Endothelial cell of umbilical vein (primary cell): ENCODE measurements at regions not wholly inside any gene's neighbourhood (a gene's known extent, or its start where the extent isn't known, plus 50 kb on each side); places are given as distances from the start of the nearest gene placed in this dataset.

ENCODE experiments used
- EZH2 ChIP-seq: IDR thresholded peaks from 2 replicates; pipeline ENCODE4 v1.6.1; 2012; ENCODE audit warnings: borderline replicate concordance, low read depth, mild to moderate bottlenecking, moderate library complexity, low read length, inconsistent platforms; ENCODE audit not compliant: severe bottlenecking
- GATA2 ChIP-seq: IDR thresholded peaks from 2 replicates; pipeline ENCODE4 v1.7.0; 2011; ENCODE audit warnings: low read depth, mild to moderate bottlenecking, moderate library complexity, mixed read lengths, low read length; ENCODE audit not compliant: insufficient read length, insufficient read depth
- JUN ChIP-seq: IDR thresholded peaks from 2 replicates; pipeline ENCODE4 v1.6.1; 2011; ENCODE audit warnings: borderline replicate concordance, low read depth; ENCODE audit not compliant: insufficient read length, insufficient read depth
- MYC ChIP-seq: IDR thresholded peaks from one replicate; pipeline ENCODE4 v1.6.1; 2011; ENCODE audit warnings: mild to moderate bottlenecking, low read depth, low read length
- POLR2A ChIP-seq: IDR thresholded peaks from 2 replicates; pipeline ENCODE4 v1.6.1; 2012; ENCODE audit warnings: low read depth, mild to moderate bottlenecking, control low read depth, low read length
- POLR2AphosphoS5 ChIP-seq: IDR thresholded peaks from 2 replicates; pipeline ENCODE4 v1.6.1; 2012; ENCODE audit warnings: low read depth, mild to moderate bottlenecking, control low read depth, low read length, moderate library complexity; ENCODE audit not compliant: insufficient read depth
- TF ChIP-seq, protein P1 (sequence below), 2 donors: IDR thresholded peaks; 1 replicate in 1 of 2; 2 replicates in 1 of 2; pipeline ENCODE4 v1.5.1; 2011; ENCODE audit warnings: low read length in 2 of 2, mild to moderate bottlenecking in 2 of 2, moderate library complexity in 2 of 2, control low read depth in 1 of 2, inconsistent platforms in 1 of 2, low read depth in 1 of 2; ENCODE audit not compliant: insufficient read depth in 1 of 2; ENCODE audit errors: extremely low read depth in 1 of 2
- TF ChIP-seq, protein P2 (sequence below): IDR thresholded peaks from 2 replicates; pipeline ENCODE4 v1.6.1; 2011; ENCODE audit not compliant: insufficient read depth, insufficient read length

DNA sequence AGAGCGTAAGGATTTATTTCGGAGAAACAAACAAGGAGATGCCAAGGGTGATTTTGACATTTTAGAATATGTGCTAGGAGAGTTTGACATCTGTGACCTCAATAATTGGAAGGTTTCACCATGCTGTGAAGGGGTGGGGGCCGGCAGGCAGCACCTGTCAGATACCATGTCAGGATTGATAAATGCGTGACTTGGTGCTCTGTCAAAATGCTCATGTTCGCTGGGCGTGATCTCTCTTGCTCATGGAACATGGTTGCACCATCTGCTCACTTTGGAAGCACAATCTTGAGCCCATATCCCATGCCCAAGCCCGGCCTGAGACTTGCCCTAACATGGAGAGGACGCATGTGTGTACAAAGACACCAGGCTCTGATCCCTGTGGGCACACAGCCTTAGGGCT, 347.6 kb downstream of the RNF144A start:
- TF ChIP-seq, protein P1, sequence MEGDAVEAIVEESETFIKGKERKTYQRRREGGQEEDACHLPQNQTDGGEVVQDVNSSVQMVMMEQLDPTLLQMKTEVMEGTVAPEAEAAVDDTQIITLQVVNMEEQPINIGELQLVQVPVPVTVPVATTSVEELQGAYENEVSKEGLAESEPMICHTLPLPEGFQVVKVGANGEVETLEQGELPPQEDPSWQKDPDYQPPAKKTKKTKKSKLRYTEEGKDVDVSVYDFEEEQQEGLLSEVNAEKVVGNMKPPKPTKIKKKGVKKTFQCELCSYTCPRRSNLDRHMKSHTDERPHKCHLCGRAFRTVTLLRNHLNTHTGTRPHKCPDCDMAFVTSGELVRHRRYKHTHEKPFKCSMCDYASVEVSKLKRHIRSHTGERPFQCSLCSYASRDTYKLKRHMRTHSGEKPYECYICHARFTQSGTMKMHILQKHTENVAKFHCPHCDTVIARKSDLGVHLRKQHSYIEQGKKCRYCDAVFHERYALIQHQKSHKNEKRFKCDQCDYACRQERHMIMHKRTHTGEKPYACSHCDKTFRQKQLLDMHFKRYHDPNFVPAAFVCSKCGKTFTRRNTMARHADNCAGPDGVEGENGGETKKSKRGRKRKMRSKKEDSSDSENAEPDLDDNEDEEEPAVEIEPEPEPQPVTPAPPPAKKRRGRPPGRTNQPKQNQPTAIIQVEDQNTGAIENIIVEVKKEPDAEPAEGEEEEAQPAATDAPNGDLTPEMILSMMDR (IDR thresholded peaks at IDR 0.05; ENCODE audit: extremely low read depth in 1 of 2, insufficient read depth in 1 of 2, low read depth in 1 of 2, low read length in 2 of 2): no peak
- TF ChIP-seq, protein P2, sequence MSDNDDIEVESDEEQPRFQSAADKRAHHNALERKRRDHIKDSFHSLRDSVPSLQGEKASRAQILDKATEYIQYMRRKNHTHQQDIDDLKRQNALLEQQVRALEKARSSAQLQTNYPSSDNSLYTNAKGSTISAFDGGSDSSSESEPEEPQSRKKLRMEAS: no peak
- TF ChIP-seq EZH2 (no peak), POLR2AphosphoS5 (no peak), POLR2A (no peak), MYC (no peak), JUN (no peak), GATA2 (no peak)
